MM.1S (cell line): ENCODE measurements at regions not wholly inside any gene's neighbourhood (a gene's known extent, or its start where the extent isn't known, plus 50 kb on each side); places are given as distances from the start of the nearest gene placed in this dataset.

Experiments used
- DNase-seq: peaks from one replicate; pipeline ENCODE4 v3.0.0-alpha.2; 2015
- H2AFZ ChIP-seq: fragments of 300-600 bp; sonication (generic); 2 replicates; pipeline ENCODE4 v1.6.0; 2016; ENCODE audit warnings: antibody characterized with exemption, low read length
- H3F3A ChIP-seq: fragments of 300-600 bp; sonication (generic); 2 replicates; pipeline ENCODE4 v1.6.1; 2016; ENCODE audit warnings: mild to moderate bottlenecking, antibody characterized with exemption, low read length, moderate library complexity, mixed read lengths; ENCODE audit not compliant: insufficient read depth
- H3K27ac ChIP-seq: fragments of 300-600 bp; sonication (generic); 2 replicates; pipeline ENCODE4 v1.5.1; 2016; ENCODE audit warnings: mild to moderate bottlenecking, low read length
- H3K27me3 ChIP-seq: fragments of 300-600 bp; sonication (generic); replicated peaks from 2 replicates; pipeline ENCODE4 v1.6.0; 2016; ENCODE audit warnings: low read length; ENCODE audit not compliant: insufficient read depth
- H3K36me3 ChIP-seq: fragments of 300-600 bp; sonication (generic); replicated peaks from 2 replicates; pipeline ENCODE4 v1.6.1; 2016; ENCODE audit warnings: mild to moderate bottlenecking, low read length, mixed read lengths; ENCODE audit not compliant: insufficient read depth
- H3K4me1 ChIP-seq: fragments of 300-600 bp; sonication (generic); 2 replicates; pipeline ENCODE4 v1.6.1; 2016; ENCODE audit warnings: low read length, mixed read lengths
- H3K4me2 ChIP-seq: fragments of 300-600 bp; sonication (generic); 2 replicates; pipeline ENCODE4 v1.6.0; 2016; ENCODE audit warnings: low read depth, low read length
- H3K4me3 ChIP-seq: fragments of 300-600 bp; sonication (generic); 2 replicates; pipeline ENCODE4 v1.5.1; 2016; ENCODE audit warnings: low read length, mixed read lengths
- H3K79me2 ChIP-seq: fragments of 300-600 bp; sonication (generic); 2 replicates; pipeline ENCODE4 v1.6.1; 2016; ENCODE audit warnings: mixed run types, low read length, mixed read lengths
- H3K9ac ChIP-seq: fragments of 300-600 bp; sonication (generic); 2 replicates; pipeline ENCODE4 v1.6.1; 2016; ENCODE audit warnings: low read length, mixed read lengths
- H3K9me2 ChIP-seq: fragments of 300-600 bp; sonication (generic); replicated peaks from 2 replicates; pipeline ENCODE4 v1.6.1; 2016; ENCODE audit warnings: mild to moderate bottlenecking, low read length, mixed read lengths; ENCODE audit not compliant: insufficient read depth
- H3K9me3 ChIP-seq: fragments of 300-600 bp; sonication (generic); replicated peaks from 2 replicates; pipeline ENCODE4 v1.6.1; 2016; ENCODE audit warnings: mild to moderate bottlenecking, low read length, mixed read lengths; ENCODE audit not compliant: insufficient read depth
- H4K20me1 ChIP-seq: fragments of 300-600 bp; sonication (generic); 2 replicates; pipeline ENCODE4 v1.6.1; 2016; ENCODE audit warnings: mild to moderate bottlenecking, low read length, moderate library complexity, mixed read lengths; ENCODE audit not compliant: insufficient read depth
- CTCF ChIP-seq: fragments of 300-600 bp; sonication (generic); IDR thresholded peaks from 2 replicates; pipeline ENCODE4 v1.5.1; 2016; ENCODE audit warnings: antibody characterized with exemption, low read length, mixed read lengths
- EZH2 ChIP-seq: fragments of 300-600 bp; sonication (generic); optimal IDR thresholded peaks from 2 replicates; pipeline ENCODE3; 2017; ENCODE audit warnings: low read depth, mild to moderate bottlenecking, antibody characterized with exemption, low read length, mixed read lengths
- EZH2phosphoT487 ChIP-seq: fragments of 300-600 bp; sonication (generic); IDR thresholded peaks from 2 replicates; pipeline ENCODE4 v1.6.1; 2018; ENCODE audit warnings: antibody characterized with exemption, low read length

- no peak for DNase-seq
- H3K4me3 ChIP-seq: no peak overlapping the region
- no peak overlapping the region for H3K9ac ChIP-seq
Observed at GRCh38 chr4:38590046-38590445, 74.0 kb upstream of the KLF3 start.

GRCh38 chr4:38591617-38592337, 72.2 kb upstream of the KLF3 start:
- Histone ChIP-seq H3K36me3 (no peaks in the 10 kb centered on the region), H3K4me3 (no peak overlapping the region), H3K27ac (no peak overlapping the region), H3F3A (no peaks in the 10 kb centered on the region), H3K9ac (no peak overlapping the region), H3K79me2 (no peaks in the 10 kb centered on the region), H3K4me1 (no peaks in the 10 kb centered on the region), H3K27me3 (no peaks in the 10 kb centered on the region), H3K9me2 (no peaks in the 10 kb centered on the region), H4K20me1 (no peaks in the 10 kb centered on the region), H3K4me2 (no peak overlapping the region), H3K9me3 (no peaks in the 10 kb centered on the region), H2AFZ (no peak overlapping the region)
- no peak for DNase-seq
- TF ChIP-seq CTCF (no peak), EZH2phosphoT487 (no peak), EZH2 (no peak)

More at GRCh38 chr4:38590046-38590445, 74.0 kb upstream of the KLF3 start:
- TF ChIP-seq CTCF (no peak), EZH2phosphoT487 (no peak), EZH2 (no peak)
- Histone ChIP-seq H3K4me1 (no peaks in the 10 kb centered on the region), H3F3A (no peaks in the 10 kb centered on the region), H3K79me2 (no peaks in the 10 kb centered on the region), H3K4me2 (no peak overlapping the region), H3K9me2 (no peaks in the 10 kb centered on the region), H3K27ac (no peak overlapping the region), H3K36me3 (no peaks in the 10 kb centered on the region), H3K27me3 (no peaks in the 10 kb centered on the region), H4K20me1 (no peaks in the 10 kb centered on the region), H3K9me3 (no peaks in the 10 kb centered on the region), H2AFZ (no peak overlapping the region)

- H3F3A ChIP-seq: no peaks in the 10 kb centered on the region
Observed at GRCh38 chr4:38598489-38598888, 65.5 kb upstream of the KLF3 start.

More at GRCh38 chr4:38598489-38598888, 65.5 kb upstream of the KLF3 start:
- H4K20me1 ChIP-seq: no peaks in the 10 kb centered on the region
- no peak overlapping the region for H3K9ac ChIP-seq
- TF ChIP-seq CTCF: no peak
- TF ChIP-seq EZH2: no peak
- TF ChIP-seq EZH2phosphoT487: no peak
- H3K4me2 ChIP-seq: no peak overlapping the region
- no peaks in the 10 kb centered on the region for H3K27me3 ChIP-seq
- H3K27ac ChIP-seq: no peak overlapping the region
- H3K79me2 ChIP-seq: no peaks in the 10 kb centered on the region
- DNase-seq: no peak
- no peak overlapping the region for H2AFZ ChIP-seq
- no peaks in the 10 kb centered on the region for H3K4me1 ChIP-seq
- no peak overlapping the region for H3K4me3 ChIP-seq
- no peaks in the 10 kb centered on the region for H3K9me3 ChIP-seq
- H3K9me2 ChIP-seq: no peaks in the 10 kb centered on the region
- no peaks in the 10 kb centered on the region for H3K36me3 ChIP-seq
